Endothelial cell of umbilical vein (primary cell): ENCODE measurements at regions not wholly inside any gene's neighbourhood (a gene's known extent, or its start where the extent isn't known, plus 50 kb on each side); places are given as distances from the start of the nearest gene placed in this dataset.

ENCODE experiments used
- BruUV-seq: library from RNA; stranded (reverse); fragments of 400-500 nt; replicated peaks from 2 replicates; lab custom pipeline; 2021; lab: Mats Ljungman, UMichigan
- CTCF ChIA-PET: fragments of 300-600, 350-600 bp; sonication (Branson Sonifier 250); formaldehyde crosslinking; loops from one replicate; lab custom pipeline; 2021; ENCODE audit warnings: antibody characterized with exemption, inconsistent platforms; lab: Charles Lee
- POLR2A ChIA-PET: fragments of 300-600, 350-600 bp; sonication (Branson Sonifier 250); formaldehyde crosslinking; loops from one replicate; lab custom pipeline; 2021; ENCODE audit warnings: antibody characterized with exemption, inconsistent platforms; lab: Charles Lee
- DNase-seq: peaks from one replicate; pipeline ENCODE4 v3.0.0-alpha.2; 2011; ENCODE audit warnings: low read depth, low spot score
- FAIRE-seq: peaks from 2 replicates; lab custom pipeline; 2011; peaks lifted over from hg19 to GRCh38; lab: Jason Lieb, UNC
- H2AFZ ChIP-seq: 2 replicates; pipeline ENCODE4 v1.6.0; 2012; ENCODE audit warnings: low read depth, low read length, control low read depth, inconsistent platforms
- H3K27ac ChIP-seq: 2 replicates; pipeline ENCODE4 v1.5.1; 2011; ENCODE audit warnings: low read depth, mild to moderate bottlenecking, control low read depth, low read length, moderate library complexity; ENCODE audit not compliant: insufficient read depth
- H3K27me3 ChIP-seq, 2 experiments: 2 replicates each; pipeline versions ENCODE4 v1.6.0 to v1.6.1; 2011; ENCODE audit warnings: low read length in 2 of 2, mixed read lengths in 1 of 2; ENCODE audit not compliant: control insufficient read depth in 2 of 2, insufficient read depth in 2 of 2
- H3K36me3 ChIP-seq, 2 experiments: 2 replicates in 1 of 2; 3 replicates in 1 of 2; pipeline ENCODE4 v1.5.1; 2011; ENCODE audit warnings: low read length in 2 of 2, mild to moderate bottlenecking in 1 of 2, moderate library complexity in 1 of 2; ENCODE audit not compliant: control insufficient read depth in 2 of 2, insufficient read depth in 2 of 2; ENCODE audit errors: extremely low read depth in 1 of 2
- H3K4me1 ChIP-seq: 3 replicates; pipeline ENCODE4 v1.5.1; 2011; ENCODE audit warnings: mild to moderate bottlenecking, low read length; ENCODE audit not compliant: control insufficient read depth, insufficient read depth; ENCODE audit errors: extremely low read depth
- H3K4me2 ChIP-seq: 2 replicates; pipeline ENCODE4 v1.6.1; 2011; ENCODE audit warnings: low read length, control low read depth, mixed read lengths; ENCODE audit not compliant: insufficient read depth
- H3K4me3 ChIP-seq, 3 experiments: fragments of 200-600 bp in 1 of 3; sonication (generic), shearing (Covaris generic) in 1 of 3; replicated peaks in 1 of 3; 2 replicates each; pipeline ENCODE4 v1.5.1; 2011 to 2016; ENCODE audit warnings: control low read depth in 3 of 3, low read length in 3 of 3, mild to moderate bottlenecking in 2 of 3, inconsistent platforms in 1 of 3, low read depth in 1 of 3, moderate library complexity in 1 of 3; ENCODE audit not compliant: insufficient read depth in 1 of 3
- H3K79me2 ChIP-seq: 2 replicates; pipeline ENCODE4 v1.6.0; 2012; ENCODE audit warnings: low read length, inconsistent platforms; ENCODE audit not compliant: control insufficient read depth, insufficient read depth
- H3K9ac ChIP-seq: replicated peaks from 2 replicates; pipeline ENCODE3; 2011; ENCODE audit warnings: low read length, control low read depth; ENCODE audit not compliant: insufficient read depth; ENCODE audit errors: extremely low read depth
- H3K9me1 ChIP-seq: replicated peaks from 3 replicates; pipeline ENCODE4 v1.6.0; 2011; ENCODE audit warnings: mild to moderate bottlenecking, low read length; ENCODE audit not compliant: control insufficient read depth, insufficient read depth; ENCODE audit errors: extremely low read depth
- H3K9me3 ChIP-seq: replicated peaks from 2 replicates; pipeline ENCODE4 v1.5.1; 2012; ENCODE audit warnings: low read length, inconsistent platforms; ENCODE audit not compliant: control insufficient read depth, insufficient read depth
- H4K20me1 ChIP-seq: replicated peaks from 2 replicates; pipeline ENCODE3; 2011; ENCODE audit warnings: mild to moderate bottlenecking, low read length; ENCODE audit not compliant: control insufficient read depth, insufficient read depth; ENCODE audit errors: extremely low read depth
- CTCF ChIP-seq, 2 donors: IDR thresholded peaks; 1 replicate in 1 of 2; 2 replicates in 1 of 2; pipeline ENCODE4 v1.5.1; 2011; ENCODE audit warnings: low read length in 2 of 2, mild to moderate bottlenecking in 2 of 2, moderate library complexity in 2 of 2, control low read depth in 1 of 2, inconsistent platforms in 1 of 2, low read depth in 1 of 2; ENCODE audit not compliant: insufficient read depth in 1 of 2; ENCODE audit errors: extremely low read depth in 1 of 2
- EZH2 ChIP-seq: IDR thresholded peaks from 2 replicates; pipeline ENCODE4 v1.6.1; 2012; ENCODE audit warnings: borderline replicate concordance, low read depth, mild to moderate bottlenecking, moderate library complexity, low read length, inconsistent platforms; ENCODE audit not compliant: severe bottlenecking
- FOS ChIP-seq: IDR thresholded peaks from 2 replicates; pipeline ENCODE4 v1.6.1; 2011; ENCODE audit warnings: mild to moderate bottlenecking, low read length, moderate library complexity, borderline replicate concordance; ENCODE audit not compliant: insufficient read depth
- GATA2 ChIP-seq: IDR thresholded peaks from 2 replicates; pipeline ENCODE4 v1.7.0; 2011; ENCODE audit warnings: low read depth, mild to moderate bottlenecking, moderate library complexity, mixed read lengths, low read length; ENCODE audit not compliant: insufficient read length, insufficient read depth
- JUN ChIP-seq: IDR thresholded peaks from 2 replicates; pipeline ENCODE4 v1.6.1; 2011; ENCODE audit warnings: borderline replicate concordance, low read depth; ENCODE audit not compliant: insufficient read length, insufficient read depth
- MAX ChIP-seq: IDR thresholded peaks from 2 replicates; pipeline ENCODE4 v1.6.1; 2011; ENCODE audit not compliant: insufficient read depth, insufficient read length
- MYC ChIP-seq: IDR thresholded peaks from one replicate; pipeline ENCODE4 v1.6.1; 2011; ENCODE audit warnings: mild to moderate bottlenecking, low read depth, low read length
- POLR2A ChIP-seq: IDR thresholded peaks from 2 replicates; pipeline ENCODE4 v1.6.1; 2012; ENCODE audit warnings: low read depth, mild to moderate bottlenecking, control low read depth, low read length
- POLR2AphosphoS5 ChIP-seq: IDR thresholded peaks from 2 replicates; pipeline ENCODE4 v1.6.1; 2012; ENCODE audit warnings: low read depth, mild to moderate bottlenecking, control low read depth, low read length, moderate library complexity; ENCODE audit not compliant: insufficient read depth
- dilution Hi-C: fragments of 300-500 bp; cut with MboI; formaldehyde crosslinking; loops from one replicate; pipeline ENCODE4 v1.15.0; 2019; ENCODE audit warnings: low sequenced_read_pairs; ENCODE audit not compliant: extremely low pct_ligation_motif_present
- intact Hi-C: fragments of 100-400 bp; cut with micrococcal nuclease; formaldehyde crosslinking; loops from one replicate; pipeline ENCODE4 v1.10.0; 2022

GRCh38 chr6:98487612-98488011, 346.8 kb upstream of the POU3F2 start:
- dilution Hi-C loops: no loop called here
- no peaks in the 10 kb centered on the region for H3K4me1 ChIP-seq

More at GRCh38 chr6:98487612-98488011, 346.8 kb upstream of the POU3F2 start:
- no peaks in the 10 kb centered on the region for H3K79me2 ChIP-seq
- FAIRE-seq: no peak
- TF ChIP-seq FOS (no peak), JUN (no peak), POLR2A (no peak), MAX (no peak), EZH2 (no peak), CTCF (IDR thresholded peaks at IDR 0.05; ENCODE audit: extremely low read depth in 1 of 2, insufficient read depth in 1 of 2, low read depth in 1 of 2, low read length in 2 of 2) (no peak), GATA2 (no peak), POLR2AphosphoS5 (no peak), MYC (no peak)
- no peak overlapping the region for H3K4me2 ChIP-seq
- H3K27ac ChIP-seq: no peak overlapping the region
- CTCF ChIA-PET: no interaction called here
- H2AFZ ChIP-seq: no peak overlapping the region
- H3K4me3 ChIP-seq: no peak overlapping the region
- H3K27me3 ChIP-seq: no peaks in the 10 kb centered on the region
- no peaks in the 10 kb centered on the region for H3K36me3 ChIP-seq
- POLR2A ChIA-PET: no interaction called here
- H3K9ac ChIP-seq: no peak overlapping the region
- no peaks in the 10 kb centered on the region for H3K9me1 ChIP-seq
- no peaks in the 10 kb centered on the region for H4K20me1 ChIP-seq
- no peak for DNase-seq
- intact Hi-C loops: no loop called here
- no TSS peak for BruUV-seq
- peaks cover 2% of the 10 kb centered on the region for H3K9me3 ChIP-seq
